ENCODE measurements at regions not wholly inside any gene's neighbourhood (a gene's known extent, or its start where the extent isn't known, plus 50 kb on each side); places are given as distances from the start of the nearest gene placed in this dataset.

- DNase-seq (ENCODE audit: low spot score): no peak
- TF ChIP-seq CTCF (IDR thresholded peaks at IDR 0.05): no peak
- ATAC-seq (ENCODE audit: low FRiP score): no peak
Measured at GRCh38 chr3:82088749-82089148, 327.3 kb upstream of the GBE1 start.

- ATAC-seq (ENCODE audit: low FRiP score): no peak
- no peak for TF ChIP-seq CTCF (IDR thresholded peaks at IDR 0.05)
- DNase-seq (ENCODE audit: low spot score): no peak
Measured at GRCh38 chr3:82087958-82088357, 326.5 kb upstream of the GBE1 start.

GRCh38 chr3:82085851-82086475, 324.5 kb upstream of the GBE1 start:
- no peak for ATAC-seq (ENCODE audit: low FRiP score)
- DNase-seq (ENCODE audit: low spot score): no peak
- TF ChIP-seq CTCF (IDR thresholded peaks at IDR 0.05): no peak

- TF ChIP-seq CTCF (IDR thresholded peaks at IDR 0.05): no peak
- DNase-seq (ENCODE audit: low spot score) (no peak), ATAC-seq (ENCODE audit: low FRiP score) (no peak)
Measured at GRCh38 chr3:82085356-82085755, 323.9 kb upstream of the GBE1 start.

- TF ChIP-seq CTCF (IDR thresholded peaks at IDR 0.05): no peak
- DNase-seq (ENCODE audit: low spot score) (no peak), ATAC-seq (ENCODE audit: low FRiP score) (no peak)
Measured at GRCh38 chr3:82084824-82085223, 323.4 kb upstream of the GBE1 start.

GRCh38 chr3:82082796-82083195, 321.4 kb upstream of the GBE1 start:
- TF ChIP-seq CTCF (IDR thresholded peaks at IDR 0.05): no peak
- no peak for DNase-seq (ENCODE audit: low spot score)
- no peak for ATAC-seq (ENCODE audit: low FRiP score)

- DNase-seq (ENCODE audit: low spot score) (no peak), ATAC-seq (ENCODE audit: low FRiP score) (no peak)
- TF ChIP-seq CTCF (IDR thresholded peaks at IDR 0.05): no peak
Measured at GRCh38 chr3:82081351-82081750, 319.9 kb upstream of the GBE1 start.
